Kidney (tissue), 13 donors: ENCODE measurements at regions not wholly inside any gene's neighbourhood (a gene's known extent, or its start where the extent isn't known, plus 50 kb on each side); places are given as distances from the start of the nearest gene placed in this dataset.
A peak's percentile ranks its signal among the peaks of the same experiment; 100 is the strongest.

Source experiments
- DNase-seq, 5 donors: peaks; one replicate each; pipeline ENCODE4 v3.0.0-alpha.2; 2013 to 2020
- FAIRE-seq: peaks from 2 replicates; lab custom pipeline; 2012; peaks lifted over from hg19 to GRCh38; lab: Jason Lieb, UNC
- H3K27ac ChIP-seq, 2 donors: one replicate each; pipeline ENCODE4 v1.7.0; 2013; ENCODE audit warnings: low read depth in 2 of 2, low read length in 2 of 2, inconsistent platforms in 1 of 2
- H3K27me3 ChIP-seq: one replicate; pipeline ENCODE4 v1.7.1; 2013; ENCODE audit warnings: low read length, inconsistent platforms; ENCODE audit not compliant: control insufficient read depth, insufficient read depth
- H3K36me3 ChIP-seq, 3 donors: one replicate each; pipeline versions ENCODE4 v1.7.0 to v1.7.1; 2013; ENCODE audit warnings: low read length in 3 of 3, control low read depth in 1 of 3, inconsistent platforms in 1 of 3; ENCODE audit not compliant: insufficient read depth in 3 of 3, control insufficient read depth in 2 of 3
- H3K4me1 ChIP-seq, 3 donors: one replicate each; pipeline versions ENCODE4 v1.7.0 to v1.7.1; 2013; ENCODE audit warnings: low read length in 3 of 3, inconsistent platforms in 1 of 3, low read depth in 1 of 3; ENCODE audit not compliant: control insufficient read depth in 2 of 3, insufficient read depth in 2 of 3
- H3K4me3 ChIP-seq, 3 donors: one replicate each; pipeline versions ENCODE4 v1.7.0 to v1.8.1; 2013; ENCODE audit warnings: low read length in 3 of 3, control low read depth in 1 of 3, inconsistent platforms in 1 of 3
- H3K9ac ChIP-seq, 3 donors: one replicate each; pipeline versions ENCODE4 v1.7.0 to v1.7.1; 2013; ENCODE audit warnings: low read length in 3 of 3, control low read depth in 1 of 3, inconsistent platforms in 1 of 3
- H3K9me3 ChIP-seq, 3 donors: one replicate each; pipeline versions ENCODE4 v1.7.0 to v1.7.1; 2013; ENCODE audit warnings: low read length in 3 of 3, control low read depth in 1 of 3, inconsistent platforms in 1 of 3; ENCODE audit not compliant: control insufficient read depth in 2 of 3, insufficient read depth in 1 of 3
- intact Hi-C: fragments of 100-400 bp; cut with DNase I; formaldehyde crosslinking; loops from one replicate; pipeline ENCODE4 v1.11.1; 2022
- TF ChIP-seq, protein P1 (sequence below): IDR thresholded peaks from 3 replicates; pipeline ENCODE4 v1.5.1; 2012; ENCODE audit warnings: mild to moderate bottlenecking, moderate library complexity, borderline replicate concordance; ENCODE audit not compliant: insufficient read depth; ENCODE audit errors: extremely low read depth
- donor health status: control.
- donor health status: control.
- donor health status: control.
- donor health status: control.
- donor health status: control.
- donor health status: DM: yes; HTN: yes; CAD: no.
- donor health status: Normal renal cell carcinoma (clear cell type).

DNA sequence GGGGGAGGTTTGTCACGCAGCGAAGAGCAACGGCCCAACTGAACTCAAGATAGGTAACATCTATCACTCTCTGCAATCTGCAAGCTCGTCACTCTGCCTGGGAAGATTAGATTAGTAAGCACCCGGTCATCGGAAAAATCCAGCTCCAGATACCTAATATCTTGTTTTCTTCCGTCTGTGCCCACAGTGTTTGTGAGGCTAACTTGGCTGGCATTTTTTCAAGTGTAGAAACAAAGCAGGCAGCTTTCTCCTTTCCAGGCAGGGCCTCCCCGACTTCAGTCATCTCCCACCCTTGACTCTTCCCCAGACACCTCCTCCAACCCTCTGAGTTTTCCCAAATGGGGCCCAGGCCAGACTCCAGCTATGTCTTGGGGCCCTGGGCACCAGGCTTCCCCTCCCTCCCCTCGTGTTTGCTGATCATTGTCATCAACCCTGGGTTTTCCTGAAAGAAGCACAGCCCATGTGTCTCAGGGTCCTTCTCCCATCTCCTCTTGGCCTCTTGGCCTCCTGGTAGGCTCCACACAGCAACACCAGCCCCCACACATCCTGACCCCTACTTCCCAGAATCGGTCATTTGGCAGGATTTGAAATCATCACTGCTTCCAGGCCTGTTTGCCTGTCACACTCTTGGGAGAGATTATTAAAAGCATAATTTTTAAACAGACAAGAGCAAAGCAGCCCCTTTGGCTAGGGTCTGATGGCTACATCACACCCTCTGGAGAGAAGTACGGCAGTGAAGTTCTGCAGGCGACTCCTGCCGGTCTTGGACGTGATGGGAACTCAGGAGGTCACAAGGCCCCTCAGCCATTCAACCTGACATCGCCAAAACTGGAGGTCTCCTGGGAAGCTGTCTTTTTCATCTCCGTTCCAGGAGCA lies 144.9 kb upstream of the ID2 start:
- DNase-seq (peak in 1 of 5 donors; percentile 33), FAIRE-seq (no peak)
- no peaks in the 10 kb centered on the region for H3K27me3 ChIP-seq
- no peak overlapping the region for H3K4me3 ChIP-seq
- no peak overlapping the region for H3K27ac ChIP-seq
- TF ChIP-seq, protein P1, sequence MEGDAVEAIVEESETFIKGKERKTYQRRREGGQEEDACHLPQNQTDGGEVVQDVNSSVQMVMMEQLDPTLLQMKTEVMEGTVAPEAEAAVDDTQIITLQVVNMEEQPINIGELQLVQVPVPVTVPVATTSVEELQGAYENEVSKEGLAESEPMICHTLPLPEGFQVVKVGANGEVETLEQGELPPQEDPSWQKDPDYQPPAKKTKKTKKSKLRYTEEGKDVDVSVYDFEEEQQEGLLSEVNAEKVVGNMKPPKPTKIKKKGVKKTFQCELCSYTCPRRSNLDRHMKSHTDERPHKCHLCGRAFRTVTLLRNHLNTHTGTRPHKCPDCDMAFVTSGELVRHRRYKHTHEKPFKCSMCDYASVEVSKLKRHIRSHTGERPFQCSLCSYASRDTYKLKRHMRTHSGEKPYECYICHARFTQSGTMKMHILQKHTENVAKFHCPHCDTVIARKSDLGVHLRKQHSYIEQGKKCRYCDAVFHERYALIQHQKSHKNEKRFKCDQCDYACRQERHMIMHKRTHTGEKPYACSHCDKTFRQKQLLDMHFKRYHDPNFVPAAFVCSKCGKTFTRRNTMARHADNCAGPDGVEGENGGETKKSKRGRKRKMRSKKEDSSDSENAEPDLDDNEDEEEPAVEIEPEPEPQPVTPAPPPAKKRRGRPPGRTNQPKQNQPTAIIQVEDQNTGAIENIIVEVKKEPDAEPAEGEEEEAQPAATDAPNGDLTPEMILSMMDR = no peak
- intact Hi-C loops = no loop called here
- H3K4me1 ChIP-seq = peaks cover 0 to 37% (median 30%) of the 10 kb centered on the region in 3 donors
- no peak overlapping the region for H3K9ac ChIP-seq
- no peaks in the 10 kb centered on the region for H3K9me3 ChIP-seq
- H3K36me3 ChIP-seq = no peaks in the 10 kb centered on the region

DNA sequence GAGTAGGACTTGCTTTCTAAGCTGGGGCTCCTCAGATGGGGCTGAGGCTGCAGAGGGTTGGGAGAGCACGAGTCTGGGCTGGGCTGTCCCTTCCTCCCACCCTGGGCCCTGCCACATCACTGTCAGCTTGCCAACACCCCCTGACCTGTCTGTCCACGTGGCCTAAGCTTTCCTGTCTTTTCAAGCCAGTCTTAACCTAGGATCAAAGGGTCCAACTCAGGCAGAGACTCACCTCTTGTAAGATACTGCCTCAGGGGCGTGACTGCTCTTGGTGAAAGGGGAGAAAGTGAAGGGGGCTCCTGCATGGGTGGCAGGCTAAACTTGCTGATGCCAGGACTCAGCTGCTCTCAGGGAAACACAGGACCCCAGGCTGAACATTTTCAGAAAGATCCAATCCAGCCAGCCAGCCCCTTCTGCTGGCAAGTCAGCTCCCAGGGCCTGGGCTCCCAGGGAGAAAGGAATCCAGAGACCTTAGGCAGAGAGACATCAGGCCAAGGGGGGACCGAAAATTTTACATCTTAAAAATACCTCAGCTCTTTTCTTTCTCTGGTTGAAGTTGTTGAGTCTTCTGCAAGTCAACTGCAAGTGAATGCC lies 144.2 kb upstream of the ID2 start:
- Histone ChIP-seq H3K4me3 (no peak overlapping the region), H3K27ac (no peak overlapping the region), H3K9me3 (no peaks in the 10 kb centered on the region), H3K36me3 (no peaks in the 10 kb centered on the region), H3K4me1 (peaks cover 0 to 37% (median 30%) of the 10 kb centered on the region in 3 donors), H3K27me3 (no peaks in the 10 kb centered on the region), H3K9ac (no peak overlapping the region)
- TF ChIP-seq, protein P1 = no peak
- DNase-seq (no peak), FAIRE-seq (no peak)
- intact Hi-C loops = no loop called here

DNA sequence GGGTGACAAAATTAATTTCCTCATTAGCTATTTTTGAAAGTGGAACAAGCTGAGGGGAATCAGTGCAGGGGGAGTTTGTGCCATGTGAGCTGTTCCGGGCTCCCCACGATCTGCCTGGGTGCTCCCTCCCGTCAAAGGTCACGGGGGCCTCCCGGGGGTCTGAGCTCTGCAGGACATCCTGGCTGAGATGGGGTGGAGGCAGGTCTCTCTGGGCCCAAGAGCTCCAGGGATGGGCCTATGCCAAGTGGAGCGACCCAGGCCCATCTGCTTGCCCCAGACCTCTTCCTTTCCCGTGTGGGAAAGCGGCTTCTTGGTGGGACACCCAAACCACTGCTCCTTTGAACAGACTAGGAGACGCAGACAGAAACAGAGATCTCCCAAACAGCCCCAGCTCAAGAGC lies 143.3 kb upstream of the ID2 start:
- no peak overlapping the region for H3K27ac ChIP-seq
- intact Hi-C loops = no loop called here
- TF ChIP-seq, protein P1 = no peak
- H3K4me1 ChIP-seq = peaks cover 2 to 37% (median 33%) of the 10 kb centered on the region in 3 donors
- no peaks in the 10 kb centered on the region for H3K27me3 ChIP-seq
- no peak overlapping the region for H3K4me3 ChIP-seq
- no peaks in the 10 kb centered on the region for H3K36me3 ChIP-seq
- no peak for FAIRE-seq
- peak in 2 of 5 donors; percentile 8 to 72 for DNase-seq
- H3K9me3 ChIP-seq = no peaks in the 10 kb centered on the region
- no peak overlapping the region for H3K9ac ChIP-seq
